Endothelial cell of hepatic sinusoid (primary cell): ENCODE measurements at regions not wholly inside any gene's neighbourhood (a gene's known extent, or its start where the extent isn't known, plus 50 kb on each side); places are given as distances from the start of the nearest gene placed in this dataset.
"Not testable (repeated sequence)": the region's sequence is repeated elsewhere in the genome, so short reads cannot be mapped to it uniquely, and the experiment has no call there.

Experiments used
- in situ Hi-C: cut with HindIII; loops from 2 replicates; pipeline ENCODE4 v1.10.0; 2017; ENCODE audit warnings: low sequenced_read_pairs

DNA sequence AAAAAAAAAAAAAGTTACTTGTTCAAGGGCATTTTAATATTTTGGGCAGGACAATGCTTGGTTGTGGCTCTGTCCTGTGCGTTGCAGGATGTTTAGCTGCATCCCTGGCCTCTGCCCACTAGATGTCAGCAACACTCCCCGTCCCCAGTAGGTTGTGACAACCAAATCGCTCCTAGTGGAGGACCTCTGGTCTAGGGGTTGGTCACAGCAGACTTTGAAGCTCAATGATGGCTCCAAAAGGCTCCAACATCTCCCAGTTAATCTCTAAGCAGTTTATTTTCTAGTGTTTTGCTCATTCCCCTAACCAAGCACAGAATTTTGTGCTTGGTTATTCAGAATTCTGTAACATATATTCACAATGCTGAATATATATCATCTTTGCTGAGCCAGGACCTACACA, 67.0 kb downstream of the CHRNA1 start:
- in situ Hi-C loops = loop anchor here (5.0 kb wide), 1 partner anchor 100 kb away; the partner anchor contains the start of gene WIPF1

DNA sequence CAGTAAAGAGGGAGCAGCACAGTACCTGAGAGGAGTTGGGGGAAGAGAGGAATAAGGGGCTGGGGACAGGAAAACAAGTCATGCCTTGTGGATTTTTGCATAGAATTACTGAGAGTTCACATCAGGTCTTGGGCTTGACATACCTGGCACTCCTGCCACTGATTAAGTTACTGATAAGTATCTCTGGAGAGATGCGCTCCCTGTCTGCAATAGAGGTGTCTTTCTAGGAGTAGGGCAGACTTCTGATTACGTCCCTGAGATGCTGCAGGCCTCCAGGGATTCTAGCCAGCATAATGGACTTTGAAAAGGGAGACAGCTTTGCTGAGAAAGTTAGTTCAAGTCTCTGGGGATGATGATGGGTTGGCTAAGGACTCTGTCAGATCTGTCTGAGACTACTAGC, 69.4 kb downstream of the CHRNA1 start:
- in situ Hi-C loops = loop anchor here (5.0 kb wide), 1 partner anchor 98 kb away; the partner anchor contains the start of gene WIPF1

DNA sequence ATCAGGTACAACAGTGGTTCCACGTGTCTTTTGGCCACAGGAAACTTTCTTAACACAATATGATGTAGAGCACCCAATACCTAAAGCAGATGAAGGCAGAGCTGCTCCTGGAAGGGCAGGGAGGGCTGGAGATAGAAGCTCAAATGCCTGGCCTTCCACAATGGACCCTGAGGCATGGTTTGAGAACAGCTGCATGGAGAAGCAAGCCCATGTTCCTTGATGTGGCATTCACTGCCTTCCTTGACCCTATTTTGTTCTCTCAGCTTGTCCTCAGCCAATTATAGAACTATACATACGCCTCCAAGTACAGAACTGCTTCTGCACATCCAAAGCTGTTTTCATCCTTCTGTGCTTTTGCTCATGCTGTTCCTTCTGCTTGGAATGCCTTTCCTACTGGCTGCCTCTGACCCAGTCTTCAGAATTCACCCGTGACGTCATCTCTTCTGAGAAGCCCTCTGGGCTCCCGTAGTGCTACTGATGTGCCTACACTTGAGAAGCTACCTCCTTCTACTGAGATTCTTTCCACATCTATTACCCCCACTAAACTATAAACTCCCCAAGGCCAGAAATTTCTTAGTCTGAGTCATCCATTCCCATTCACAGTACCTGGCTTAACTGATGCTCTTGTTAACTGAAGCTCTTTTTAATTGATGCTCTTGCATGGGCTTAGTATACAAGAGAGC, 69.9 kb downstream of the CHRNA1 start:
- in situ Hi-C loops = no loop called here

DNA sequence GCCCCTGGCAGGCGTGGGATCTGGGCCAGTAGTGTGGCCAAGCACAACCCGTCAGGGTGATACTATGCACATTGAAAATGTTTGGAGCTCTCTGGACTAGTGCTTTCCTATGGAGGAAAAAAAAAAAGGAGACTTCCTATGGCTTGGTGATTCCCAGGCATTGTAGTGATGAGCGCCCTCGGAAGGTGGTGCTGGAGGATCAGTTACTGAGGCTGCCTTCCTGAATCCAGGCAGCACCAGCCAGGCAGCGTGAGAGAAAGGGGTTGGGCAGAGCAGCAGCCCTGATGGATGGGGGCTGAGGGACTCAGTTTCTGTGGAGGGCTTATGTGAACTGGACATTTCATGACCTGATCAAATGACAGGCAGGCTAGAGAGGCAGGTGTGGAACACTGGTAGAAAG, 70.9 kb downstream of the CHRNA1 start:
- in situ Hi-C loops = no loop called here

DNA sequence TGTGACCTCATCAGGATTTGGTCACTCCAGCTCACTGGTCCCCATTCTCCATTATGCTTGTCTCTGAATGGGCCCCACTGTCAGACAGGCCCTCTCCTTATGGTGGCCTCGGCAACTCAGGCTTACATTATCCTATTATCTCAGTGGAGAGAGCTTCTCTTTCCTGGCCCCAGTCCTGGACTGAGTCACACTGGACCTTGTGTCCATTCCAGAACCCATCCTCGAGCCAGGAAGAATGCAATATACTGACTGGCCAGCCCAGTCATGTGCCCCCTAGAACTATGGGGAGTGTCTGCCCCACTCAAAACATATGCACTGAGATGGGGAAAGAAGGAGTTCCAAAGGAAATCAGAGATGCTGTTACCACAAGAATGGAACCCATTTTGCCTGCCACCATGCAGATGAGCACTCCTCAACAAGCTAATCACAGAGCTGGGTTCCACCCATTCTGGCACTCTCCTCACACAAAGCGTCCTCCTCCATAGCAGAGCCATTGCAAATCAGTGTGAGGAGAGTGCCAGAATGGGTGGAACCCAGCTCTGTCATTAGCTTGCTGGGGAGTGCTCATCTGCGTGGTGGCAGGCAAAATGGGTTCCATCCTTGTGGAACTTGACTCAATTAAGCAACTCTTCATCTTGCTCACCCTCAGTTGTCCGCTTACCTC, 71.9 kb downstream of the CHRNA1 start:
- in situ Hi-C loops = no loop called here

DNA sequence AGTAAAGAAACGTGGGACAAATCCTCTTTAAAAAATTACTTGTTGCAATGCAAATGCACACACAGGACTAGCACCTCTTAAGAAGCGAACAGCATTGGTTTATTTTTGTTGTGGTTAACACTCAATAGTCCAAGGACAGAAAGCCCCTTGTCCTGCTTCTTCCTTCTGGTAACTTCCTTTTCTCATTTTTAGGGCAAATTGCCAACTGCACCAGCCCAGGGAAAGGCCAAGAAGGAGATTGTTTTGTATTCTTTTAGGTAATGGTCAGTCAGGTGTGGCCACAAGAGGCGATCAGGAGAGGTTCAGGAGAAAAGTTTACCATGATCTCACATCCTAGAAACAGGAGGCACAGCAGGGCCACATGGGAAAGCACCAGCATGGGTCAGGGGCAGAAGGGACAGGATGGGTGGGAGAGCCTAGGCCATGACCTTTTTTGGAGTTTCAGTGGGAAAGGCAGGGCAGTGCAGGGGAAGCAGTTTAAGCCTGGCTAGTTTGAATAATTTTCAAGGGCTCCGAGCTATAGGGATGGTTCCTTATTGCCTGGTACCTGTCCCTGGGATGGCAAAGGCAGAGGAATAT, 73.0 kb downstream of the CHRNA1 start:
- in situ Hi-C loops = no loop called here

DNA sequence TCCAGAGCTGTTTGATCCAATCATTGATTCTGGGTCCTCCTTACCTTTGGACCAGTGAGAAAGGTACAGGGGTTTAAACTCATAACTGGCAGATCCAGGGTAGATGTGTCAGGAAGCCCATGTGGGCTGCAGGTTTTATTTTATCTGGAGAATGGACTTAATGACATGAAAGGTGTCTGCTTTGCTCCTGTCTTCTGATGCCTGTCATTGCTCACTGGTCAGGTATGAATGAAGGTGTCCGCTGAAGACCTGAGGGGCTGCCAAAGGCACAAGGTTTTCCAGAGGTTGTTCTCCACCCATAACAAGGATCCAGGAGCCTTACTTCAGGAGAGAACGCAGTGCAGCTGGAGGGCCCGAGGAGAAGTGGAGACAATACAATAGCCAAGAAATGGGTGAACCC, 74.2 kb downstream of the CHRNA1 start:
- in situ Hi-C loops = no loop called here

DNA sequence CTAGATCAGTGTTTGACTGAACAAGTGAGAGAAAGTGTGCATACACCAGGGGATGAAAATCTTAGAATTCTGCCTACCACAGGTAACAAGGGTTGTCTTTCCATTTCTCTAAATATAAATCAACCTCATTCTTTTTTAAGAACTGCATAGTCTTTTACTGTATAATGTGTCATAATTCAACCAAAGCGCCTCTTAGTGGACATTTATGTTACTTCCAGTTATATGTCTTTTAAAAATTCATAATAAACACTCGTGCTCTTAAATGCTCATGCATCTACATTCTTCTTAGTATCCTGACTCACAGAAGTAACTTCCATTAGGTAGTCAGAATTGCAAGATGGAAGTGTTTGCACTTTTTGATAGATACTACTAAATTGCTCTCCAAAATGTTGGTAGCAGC, 76.2 kb downstream of the CHRNA1 start:
- in situ Hi-C loops = no loop called here

DNA sequence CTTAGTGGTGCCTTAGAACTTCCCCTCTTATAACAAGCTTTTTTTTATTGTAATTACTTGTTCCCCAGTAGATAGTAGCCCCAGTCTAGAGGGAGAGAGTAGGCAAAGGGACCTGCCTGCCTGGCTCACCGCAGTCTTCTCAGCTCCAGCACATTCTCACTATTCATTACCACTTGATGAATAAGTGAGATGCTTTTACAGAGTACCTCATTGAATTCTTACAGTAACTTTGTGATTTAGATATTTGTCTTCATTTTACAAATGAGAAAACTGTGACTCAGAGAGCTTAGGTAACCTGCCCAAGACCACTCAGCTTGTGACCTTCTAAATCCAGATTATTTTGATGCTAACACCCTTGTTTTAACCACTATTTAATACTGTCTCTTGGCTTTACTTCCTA, 77.8 kb downstream of the CHRNA1 start:
- in situ Hi-C loops = no loop called here

DNA sequence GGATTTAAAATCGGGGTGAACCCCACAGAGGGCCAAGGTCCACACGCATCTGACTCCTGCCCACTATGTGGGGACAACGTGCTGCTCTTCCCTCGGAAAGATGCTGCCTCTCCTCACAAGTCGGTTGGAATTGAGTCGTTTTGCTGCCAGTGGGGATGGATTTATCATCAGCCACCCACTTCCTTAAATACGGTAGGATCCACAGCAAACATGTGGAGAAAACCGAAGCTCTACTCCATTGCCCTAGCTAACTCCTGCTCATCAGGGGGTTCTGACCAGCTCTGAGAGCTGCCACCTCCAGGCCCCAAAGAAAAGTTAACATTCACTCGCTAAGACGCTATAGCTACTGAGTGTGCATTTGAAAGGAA, 80.9 kb downstream of the CHRNA1 start:
- in situ Hi-C loops = no loop called here

DNA sequence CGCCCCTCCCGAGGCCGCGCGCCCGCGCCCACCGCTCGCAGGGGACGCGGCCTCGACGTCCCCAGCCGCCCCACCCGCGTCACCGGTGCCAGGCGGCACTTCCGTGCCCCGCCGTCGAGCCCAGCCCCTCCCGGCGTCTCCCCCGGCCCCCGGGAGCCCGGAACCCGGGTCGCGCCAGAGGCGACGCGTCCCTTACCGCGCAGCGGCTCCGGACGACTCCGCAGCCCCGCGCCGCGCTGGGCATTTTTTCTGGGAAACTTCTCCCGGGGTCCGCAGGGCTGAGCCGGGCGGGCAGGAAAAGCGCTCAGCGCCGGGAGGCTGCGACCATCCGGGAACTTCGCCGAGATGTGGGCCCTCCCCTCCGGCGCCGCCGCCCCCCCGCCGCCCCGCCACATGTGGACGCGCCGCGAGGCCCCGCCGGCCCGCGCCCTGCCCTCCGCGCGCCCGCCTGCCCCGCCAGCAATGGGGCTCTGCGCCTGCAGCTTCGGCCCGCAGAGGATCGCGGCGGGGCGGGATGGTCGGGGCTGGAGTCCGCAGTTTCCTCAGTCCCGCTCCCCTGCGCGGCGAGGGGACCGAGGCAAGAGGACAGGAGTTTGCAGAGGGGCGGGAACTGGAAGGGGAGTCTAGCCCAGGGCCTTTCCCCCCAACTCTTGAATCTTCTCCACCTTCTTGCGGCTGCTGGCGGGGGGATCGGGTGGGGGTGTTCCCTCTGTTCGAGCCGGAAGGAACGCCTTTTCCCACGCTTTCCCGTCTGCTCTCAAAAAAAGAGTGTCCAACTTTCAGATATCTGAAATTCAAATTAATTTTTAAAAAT, 81.5 kb downstream of the CHRNA1 start:
- in situ Hi-C loops = no loop called here

DNA sequence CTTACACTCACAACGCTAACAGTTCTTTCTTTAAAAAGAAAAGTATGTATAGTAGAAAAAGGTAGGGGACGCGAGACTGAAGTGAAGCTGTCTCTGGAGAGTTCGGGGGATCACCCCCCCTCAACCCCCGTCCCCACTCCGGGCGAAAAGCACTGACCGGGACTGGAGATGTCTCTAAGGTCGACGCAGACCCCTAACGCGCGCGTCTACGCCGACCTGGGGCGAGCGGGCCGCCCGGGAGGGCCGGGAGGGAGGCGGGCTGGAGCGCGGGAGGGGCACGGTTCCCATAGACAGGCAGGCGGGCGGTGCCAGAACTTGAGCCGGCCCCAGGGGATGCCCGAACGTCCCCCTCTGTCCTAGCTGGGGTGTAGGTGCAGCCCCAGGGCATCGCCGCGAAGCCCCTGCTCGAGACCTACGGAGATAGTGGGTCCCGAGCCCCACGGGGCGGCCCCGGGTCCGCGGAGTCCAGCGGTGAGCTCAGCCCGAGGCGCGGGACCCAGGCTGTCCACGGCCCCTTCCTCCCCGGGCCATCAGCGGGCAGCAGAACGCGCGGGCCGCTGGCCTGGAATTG, 82.2 kb downstream of the CHRNA1 start:
- in situ Hi-C loops = no loop called here

DNA sequence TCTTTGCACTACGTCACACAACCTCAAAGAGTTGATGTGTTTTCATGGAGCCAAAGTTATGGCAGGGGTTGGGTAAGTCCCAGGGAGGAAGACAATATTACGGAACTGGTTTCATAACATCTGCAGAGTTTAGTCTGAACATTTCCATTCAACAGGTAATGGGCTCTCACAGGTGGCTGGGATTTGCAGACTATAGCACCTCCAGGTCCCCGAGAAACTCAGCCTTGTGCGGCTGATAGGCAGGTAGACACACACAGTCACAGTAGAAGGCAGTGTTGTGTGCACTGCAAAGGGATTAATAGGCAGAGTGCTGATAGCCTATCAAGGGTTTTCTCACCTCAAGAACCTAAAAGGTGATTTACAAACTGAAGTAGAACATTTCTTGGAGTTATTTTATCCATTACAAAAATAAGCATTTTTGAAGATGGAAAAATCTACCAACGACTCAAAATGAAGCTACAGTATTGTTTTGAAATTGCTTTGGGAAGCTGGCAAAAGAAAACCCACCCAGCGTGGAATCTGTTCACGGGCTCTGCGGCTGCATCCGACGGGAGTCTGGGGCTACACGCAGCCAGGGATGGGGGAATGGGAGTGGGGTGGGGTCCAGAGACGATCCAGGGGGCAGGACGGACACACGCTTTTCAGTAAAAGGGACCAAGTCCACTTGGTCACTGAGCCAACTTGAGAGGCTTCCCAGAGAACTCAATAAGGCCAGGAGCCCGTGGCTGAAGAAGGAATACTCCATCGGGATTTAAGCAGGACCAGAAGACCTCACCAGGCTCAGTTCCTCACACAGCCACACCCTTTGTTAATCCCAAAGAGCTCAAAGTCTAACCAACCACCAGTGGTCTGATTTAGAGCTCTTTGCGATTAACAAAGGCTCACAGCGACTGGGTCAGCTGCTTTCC, 82.9 kb downstream of the CHRNA1 start:
- in situ Hi-C loops = no loop called here

DNA sequence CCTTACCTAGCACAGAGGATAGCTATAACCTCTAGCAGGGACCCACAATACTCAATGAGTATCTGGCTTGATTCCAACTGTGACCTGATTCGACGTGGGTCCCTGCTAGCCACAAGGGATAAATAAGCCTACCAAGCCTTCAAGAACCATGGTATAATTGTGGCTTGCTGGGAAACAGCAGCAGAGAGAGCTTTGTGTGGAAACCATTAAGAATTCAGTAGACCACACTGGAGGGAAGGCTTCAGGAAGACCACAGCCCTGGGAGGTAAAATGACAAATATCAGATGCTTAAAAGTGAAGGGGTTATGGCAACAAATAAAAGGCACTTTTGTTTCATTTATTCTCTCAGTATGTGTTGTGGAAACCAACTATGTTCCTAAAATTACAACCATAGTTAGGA, 82.6 kb upstream of the WIPF1 start:
- in situ Hi-C loops = no loop called here

DNA sequence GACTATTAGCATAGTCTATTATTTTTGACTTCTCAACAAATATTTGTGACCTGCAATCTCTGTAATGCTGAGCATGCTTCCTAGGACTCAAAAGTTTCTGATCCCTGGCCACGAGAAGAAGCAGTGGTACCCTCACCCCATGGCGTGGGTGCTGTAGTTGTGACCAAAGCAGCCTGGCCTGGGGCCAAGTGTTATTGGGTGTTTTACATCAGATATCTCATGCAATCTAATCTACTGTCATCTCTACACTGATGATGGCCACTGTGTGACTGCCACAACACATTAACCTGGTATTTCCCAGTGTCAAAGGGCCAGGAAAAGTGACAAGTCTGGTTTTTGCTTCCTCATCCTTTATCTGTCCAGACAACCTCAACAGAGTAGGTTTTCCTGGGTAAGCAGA, 80.8 kb upstream of the WIPF1 start:
- in situ Hi-C loops = no loop called here

DNA sequence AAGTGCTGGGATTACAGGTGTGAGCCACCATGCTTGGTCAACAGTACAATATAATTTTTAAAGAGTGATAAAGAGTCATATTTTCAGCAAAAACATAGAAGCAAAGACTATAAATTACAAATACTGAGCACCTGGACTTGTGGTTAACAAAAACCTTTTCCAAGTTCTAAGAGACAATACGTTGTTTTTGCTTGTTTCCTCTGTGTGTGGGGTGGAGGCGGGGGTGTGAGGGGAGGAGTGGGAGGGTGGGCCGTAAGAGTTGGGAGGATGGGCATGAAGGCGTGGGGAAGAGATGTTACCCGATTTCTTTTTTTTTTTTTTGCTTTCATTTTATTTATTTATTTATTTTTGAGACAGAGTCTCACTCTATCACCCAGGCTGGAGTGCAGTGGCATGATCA, 78.0 kb upstream of the WIPF1 start:
- in situ Hi-C loops = no loop called here

DNA sequence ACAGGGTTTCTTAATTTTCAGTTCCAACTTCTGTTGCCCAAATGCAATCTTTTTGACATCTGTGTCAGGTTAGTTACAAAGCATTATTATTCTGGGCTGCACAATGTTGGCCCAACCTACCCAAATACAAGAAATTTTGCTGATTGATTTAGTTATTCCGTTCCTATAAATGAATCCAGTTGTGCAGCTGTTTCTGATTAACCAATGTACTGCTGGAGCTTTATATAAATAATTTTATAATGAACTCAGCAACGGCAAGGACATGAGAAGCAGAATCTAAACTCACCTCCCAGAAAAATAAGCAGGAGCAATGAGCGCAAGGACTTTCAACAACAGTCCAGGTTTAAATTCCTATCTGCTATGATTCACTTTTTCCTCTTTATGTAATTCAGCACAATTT, 76.3 kb upstream of the WIPF1 start:
- in situ Hi-C loops = no loop called here

DNA sequence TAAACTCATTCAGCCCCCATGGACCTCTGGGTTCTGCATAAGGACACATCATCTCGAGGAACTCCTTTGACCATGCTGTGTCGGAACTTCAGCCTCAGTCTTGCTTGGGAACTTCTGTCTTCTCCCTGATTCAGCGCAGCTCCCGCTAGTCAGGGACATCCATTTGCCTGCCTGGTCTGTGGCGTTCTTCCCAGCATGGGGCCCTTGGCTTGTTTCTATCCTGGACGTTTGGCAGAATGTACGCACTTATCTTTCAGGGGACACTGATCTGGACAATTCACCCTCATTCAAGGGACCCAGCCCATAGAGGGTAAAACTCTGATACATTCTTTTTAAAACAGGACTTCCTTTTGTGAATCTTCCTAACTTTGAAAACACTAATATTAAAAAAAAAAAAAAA, 75.8 kb upstream of the WIPF1 start:
- in situ Hi-C loops = no loop called here

DNA sequence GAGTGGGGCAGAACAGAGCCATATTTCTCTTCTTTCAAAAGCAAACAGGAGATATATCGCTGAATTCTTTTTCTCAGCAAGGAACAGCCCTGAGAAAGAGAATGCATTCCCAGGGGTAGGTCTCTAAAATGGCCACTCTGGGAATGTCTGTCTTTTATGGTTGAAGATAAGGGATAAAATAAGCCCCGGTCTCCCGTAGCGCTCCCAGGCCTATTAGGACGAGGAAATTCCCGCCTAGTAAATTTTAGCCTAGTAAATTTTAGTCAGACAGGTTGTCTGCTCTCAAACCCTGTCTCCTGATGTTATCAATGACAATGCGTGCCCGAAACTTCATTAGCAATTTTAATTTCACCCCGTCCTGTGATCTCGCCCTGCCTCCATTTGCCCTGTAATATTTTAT, 73.9 kb upstream of the WIPF1 start:
- in situ Hi-C loops = not testable (repeated sequence)

DNA sequence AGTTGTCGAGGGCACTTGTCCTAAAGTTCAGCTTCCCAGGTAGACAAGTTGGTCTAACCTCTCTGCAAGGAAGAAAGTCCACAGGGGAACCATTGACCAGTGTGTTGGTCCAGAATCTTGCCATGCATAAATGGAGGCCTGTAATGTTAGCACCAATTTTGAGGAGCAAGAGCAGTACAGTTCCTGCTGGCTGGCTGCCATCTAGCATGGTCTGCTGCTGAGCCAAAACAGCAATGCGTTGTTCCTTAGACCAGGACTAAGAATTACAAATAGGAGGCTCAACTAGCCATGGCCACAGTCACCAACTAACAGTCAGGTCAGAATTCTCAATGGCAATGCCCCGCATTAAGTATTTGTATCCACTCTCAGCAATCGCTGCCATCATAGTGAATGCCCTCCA, 72.8 kb upstream of the WIPF1 start:
- in situ Hi-C loops = no loop called here
